T-helper 1 cell (primary cell): ENCODE measurements at regions not wholly inside any gene's neighbourhood (a gene's known extent, or its start where the extent isn't known, plus 50 kb on each side); places are given as distances from the start of the nearest gene placed in this dataset.
"Not testable (repeated sequence)": the region's sequence is repeated elsewhere in the genome, so short reads cannot be mapped to it uniquely, and the experiment has no call there.

Experiments
- DNase-seq, 5 donors: peaks; one replicate each; pipeline ENCODE4 v3.0.0-alpha.2; 2012 to 2020

- DNase-seq: no peak
These were observed 443.0 kb downstream of the SIPA1L2 start for GRCh38 chr1:232186931-232187330.

DNA sequence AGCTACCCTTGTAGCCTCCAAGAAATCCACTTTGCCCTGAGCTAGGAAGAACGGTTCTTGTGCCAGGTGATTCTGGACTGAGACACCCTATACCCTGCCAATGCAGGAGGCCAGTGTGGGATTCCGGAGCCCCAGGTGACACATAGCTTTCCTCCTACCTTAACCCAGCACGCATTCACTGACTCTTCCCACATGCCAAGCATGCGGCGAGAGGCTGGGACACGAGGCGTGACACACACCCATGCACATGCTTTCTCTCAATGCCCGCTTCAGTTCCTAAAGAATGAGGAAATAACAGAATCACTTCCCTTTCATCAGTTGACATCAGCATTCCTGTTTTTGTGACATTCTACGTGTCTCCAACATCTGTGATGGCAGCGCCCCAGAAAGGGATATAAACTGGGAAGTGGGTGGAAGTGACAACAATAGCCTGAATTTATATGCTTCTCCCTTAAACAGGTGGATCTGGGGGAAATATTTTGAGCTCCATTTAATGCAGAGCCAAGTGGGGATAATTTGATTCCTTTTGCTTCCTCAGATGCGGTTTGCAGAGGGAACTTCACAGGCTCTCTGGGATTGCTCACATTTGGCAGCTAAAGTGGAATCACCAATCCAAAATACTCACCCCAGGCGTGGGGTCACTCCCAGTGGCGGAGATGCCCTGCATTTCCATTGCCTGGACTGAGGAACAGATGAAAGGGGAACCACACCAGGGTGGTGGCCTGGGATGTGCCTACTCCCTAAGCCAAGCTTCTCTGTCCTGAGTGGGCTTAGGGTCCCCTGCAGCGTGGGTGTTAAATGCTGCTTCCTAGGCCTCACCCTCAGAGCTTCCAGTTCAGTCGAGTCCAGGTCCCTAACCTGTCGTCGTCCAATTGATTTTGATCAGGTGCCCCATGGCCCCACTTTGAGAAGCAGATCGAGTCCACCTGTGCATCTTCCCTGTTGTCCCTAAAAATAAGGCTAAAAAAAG, 445.1 kb downstream of the SIPA1L2 start:
- DNase-seq: no peak

GRCh38 chr1:232183802-232184201, 446.1 kb downstream of the SIPA1L2 start:
- DNase-seq: no peak

- no peak for DNase-seq
These were observed 446.6 kb downstream of the SIPA1L2 start for GRCh38 chr1:232183266-232183800.

GRCh38 chr1:232182236-232182635, 447.7 kb downstream of the SIPA1L2 start:
- no peak for DNase-seq

- DNase-seq: no peak
These were observed 449.2 kb downstream of the SIPA1L2 start for GRCh38 chr1:232180779-232181136.

DNA sequence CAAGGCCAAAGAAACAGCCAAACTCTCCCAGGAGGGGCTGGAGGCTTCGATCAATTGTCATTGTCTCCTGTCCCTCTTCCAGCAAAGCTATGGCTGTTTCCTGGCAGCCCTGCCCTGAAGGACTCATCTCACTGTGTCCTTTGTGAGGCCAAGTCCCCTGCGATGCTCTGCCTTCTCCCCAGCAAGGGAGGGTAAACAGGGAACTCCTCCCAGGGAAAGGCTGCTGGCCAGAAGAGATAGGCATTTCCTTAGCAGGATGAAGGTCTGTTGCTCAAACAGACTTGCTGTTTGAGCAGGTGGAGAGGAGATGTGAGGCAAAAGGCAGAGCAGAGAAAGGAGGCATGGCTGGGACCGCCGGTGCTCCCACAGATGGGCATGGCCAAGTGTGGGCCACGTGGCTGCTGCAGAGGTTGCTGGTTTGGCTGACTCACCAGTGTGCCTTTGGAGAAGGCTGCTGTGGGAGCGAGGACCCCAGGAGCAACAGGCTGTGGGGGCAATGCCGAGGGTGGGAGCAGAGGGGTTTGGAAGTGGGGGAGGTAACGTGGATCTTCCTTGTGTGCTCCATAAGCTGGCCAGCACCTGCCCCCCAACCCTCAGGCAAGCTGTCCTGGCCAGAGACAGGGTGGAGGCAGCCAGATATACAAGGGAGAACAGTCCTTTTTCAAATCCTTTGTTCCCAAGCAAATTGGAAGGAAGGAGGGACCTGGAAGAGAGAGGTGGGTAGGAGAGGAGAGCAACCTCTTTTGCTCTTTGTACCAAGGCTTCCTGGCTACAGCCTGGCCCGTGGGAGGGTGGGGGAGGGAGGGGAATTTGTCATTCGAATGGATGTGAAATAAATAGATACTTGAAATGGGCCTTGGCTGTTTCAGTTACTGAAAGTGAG, 449.8 kb downstream of the SIPA1L2 start:
- DNase-seq: no peak

- DNase-seq: no peak
These were observed 451.7 kb downstream of the SIPA1L2 start for GRCh38 chr1:232178191-232178590.

- no peak for DNase-seq
These were observed 452.5 kb downstream of the SIPA1L2 start for GRCh38 chr1:232177438-232177837.

DNA sequence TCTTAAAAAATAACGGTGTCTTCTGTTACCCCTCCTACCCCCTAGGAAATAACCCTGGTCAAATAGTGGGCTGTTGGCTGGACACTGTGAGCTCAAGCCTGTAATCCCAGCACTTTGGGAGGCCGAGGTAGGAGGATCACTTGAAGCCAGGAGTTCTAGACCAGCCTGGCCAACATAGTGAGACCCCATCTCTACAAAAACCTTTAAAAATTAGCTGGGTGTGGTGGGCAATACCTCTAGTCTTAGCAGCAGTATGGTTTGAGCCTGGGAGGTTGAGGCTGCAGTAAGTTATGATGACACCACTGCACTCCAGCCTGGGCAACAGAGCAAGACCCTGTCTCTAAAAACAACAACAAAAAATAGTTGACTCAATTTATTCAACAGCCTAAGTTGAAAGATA, 453.7 kb downstream of the SIPA1L2 start:
- DNase-seq: no peak

GRCh38 chr1:232174306-232174705, 455.6 kb downstream of the SIPA1L2 start:
- DNase-seq: no peak

GRCh38 chr1:232172563-232172962, 457.4 kb downstream of the SIPA1L2 start:
- no peak for DNase-seq

DNA sequence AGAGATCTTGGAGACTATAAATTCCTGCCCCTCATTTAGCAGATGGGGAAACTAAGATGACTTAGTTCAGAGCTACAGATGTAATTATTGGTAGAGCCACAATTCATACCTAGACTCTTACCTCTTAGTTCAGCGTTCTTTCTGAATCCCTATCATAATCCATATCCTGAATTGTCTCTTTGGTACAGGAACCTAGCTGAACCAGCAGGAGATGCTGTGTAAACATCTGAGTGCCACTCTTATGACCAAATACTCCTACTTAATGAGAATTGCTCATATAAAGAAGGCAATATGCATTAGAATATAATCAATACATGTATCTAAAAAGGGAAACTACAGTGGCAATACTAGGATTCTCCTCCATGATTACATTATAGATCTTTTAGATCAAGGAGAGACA, 459.0 kb downstream of the SIPA1L2 start:
- DNase-seq: no peak

GRCh38 chr1:232169436-232169835, 460.5 kb downstream of the SIPA1L2 start:
- no peak for DNase-seq

- DNase-seq: no peak
These were observed 461.4 kb downstream of the SIPA1L2 start for GRCh38 chr1:232168508-232168907.

- no peak for DNase-seq
These were observed 463.0 kb downstream of the SIPA1L2 start for GRCh38 chr1:232166942-232167341.

- no peak for DNase-seq
These were observed 465.6 kb downstream of the SIPA1L2 start for GRCh38 chr1:232164078-232164963.

- no peak for DNase-seq
These were observed 466.4 kb downstream of the SIPA1L2 start for GRCh38 chr1:232163533-232163932.

- no peak for DNase-seq
These were observed 467.9 kb downstream of the SIPA1L2 start for GRCh38 chr1:232162001-232162400.

GRCh38 chr1:232158558-232158957, 471.4 kb downstream of the SIPA1L2 start:
- not testable (repeated sequence) for DNase-seq

- not testable (repeated sequence) for DNase-seq
These were observed 473.9 kb downstream of the SIPA1L2 start for GRCh38 chr1:232156070-232156469.

GRCh38 chr1:232153652-232154051, 476.3 kb downstream of the SIPA1L2 start:
- no peak for DNase-seq
